Pancreas (tissue), 10 donors: ENCODE measurements at regions not wholly inside any gene's neighbourhood (a gene's known extent, or its start where the extent isn't known, plus 50 kb on each side); places are given as distances from the start of the nearest gene placed in this dataset.

ENCODE experiments used
- ATAC-seq, 4 donors: fragments of 200-7000 bp; cut with Tn5 transposase; one replicate each; pipeline versions ENCODE4 v1.8.0 to v1.9.1; 2020; ENCODE audit warnings: mild to moderate bottlenecking in 4 of 4, moderate library complexity in 4 of 4
- DNase-seq, 6 donors: peaks; one replicate each; pipeline ENCODE4 v3.0.0-alpha.2; 2020
- FAIRE-seq: peaks from 2 replicates; lab custom pipeline; 2012; peaks lifted over from hg19 to GRCh38; lab: Jason Lieb, UNC
- H3K27ac ChIP-seq, 4 donors: fragments of 200-600 bp; sonication (generic); 1 replicate in 3 of 4; 2 replicates in 1 of 4; pipeline versions ENCODE4 v1.5.0 to v1.8.0; 2020
- H3K27me3 ChIP-seq, 4 donors: fragments of 200-600 bp; one replicate each; pipeline ENCODE4 v1.8.0; 2021
- H3K36me3 ChIP-seq, 3 donors: fragments of 200-600 bp; sonication (generic) in 1 of 3; one replicate each; pipeline versions ENCODE4 v1.5.0 to v1.8.0; 2020 to 2021
- H3K4me1 ChIP-seq, 3 donors: fragments of 200-600 bp; one replicate each; pipeline ENCODE4 v1.8.0; 2021
- H3K4me3 ChIP-seq, 4 donors: fragments of 200-600 bp; sonication (generic) in 2 of 4; one replicate each; pipeline versions ENCODE4 v1.5.0 to v1.8.0; 2020 to 2021
- H3K9me3 ChIP-seq, 4 donors: fragments of 200-600 bp; one replicate each; pipeline ENCODE4 v1.8.0; 2021
- WGBS, 2 donors: extraction: QIAGEN DNeasy Blood & Tissue Kit; methylation state at CpG; one replicate each; pipeline ENCODE4 v1.1.7; 2013; 5-methylcytosine and 5-hydroxymethylcytosine counted together
- intact Hi-C, 3 donors: fragments of 100-400 bp; cut with DNase I; formaldehyde crosslinking; loops; one replicate each; pipeline versions ENCODE4 v1.11.1 to v1.14.2; 2022
- TF ChIP-seq, protein P1 (sequence below), 4 donors: fragments of 200-600 bp; sonication (generic) in 3 of 4; IDR thresholded peaks; one replicate each; pipeline versions ENCODE4 v1.5.0 to v1.8.0; 2021; ENCODE audit warnings: antibody characterized with exemption in 4 of 4
- donor health status: healthy with polysubstance abuse.
- donor health status: DM: no; HTN: no; CAD: no; lungs with moderate emphysema.
- donor health status: DM: no; HTN: no; CAD: no.
- donor health status: control.
- donor health status: control.
- donor health status: Bipolar disorder and iron deficiency.
- donor health status: DM: yes; HTN: yes; CAD: no.
- donor health status: DM: no; HTN: no; CAD: no.
- donor health status: DM: no; HTN: no; CAD: no.
- donor health status: DM: yes; HTN: yes; CAD: no.

DNA sequence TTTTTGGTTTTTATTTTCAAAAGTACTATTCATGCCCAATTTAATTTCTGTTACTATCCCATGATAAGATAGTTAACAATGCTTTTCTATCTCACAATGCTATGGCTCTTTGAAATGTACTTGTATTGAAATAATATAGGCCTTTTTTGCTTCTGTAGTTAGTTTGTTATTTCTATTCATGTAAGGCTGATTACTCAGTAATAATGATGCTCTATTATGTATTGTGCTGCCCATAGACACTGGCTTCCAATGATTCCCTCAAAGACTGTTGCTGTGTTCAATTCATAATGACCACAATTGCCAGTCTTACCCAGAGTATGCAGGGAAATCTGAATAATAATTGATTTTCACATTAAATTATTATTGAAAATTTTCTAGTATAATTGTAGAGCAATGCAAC lies 155.5 kb upstream of the POT1 start:
- Histone ChIP-seq H3K27ac (no peak overlapping the region), H3K4me1 (no peaks in the 10 kb centered on the region), H3K4me3 (no peak overlapping the region), H3K27me3 (no peaks in the 10 kb centered on the region), H3K36me3 (no peaks in the 10 kb centered on the region), H3K9me3 (no peaks in the 10 kb centered on the region)
- DNase-seq (no peak), ATAC-seq (no peak), FAIRE-seq (no peak)
- intact Hi-C loops: no loop called here
- TF ChIP-seq, protein P1, sequence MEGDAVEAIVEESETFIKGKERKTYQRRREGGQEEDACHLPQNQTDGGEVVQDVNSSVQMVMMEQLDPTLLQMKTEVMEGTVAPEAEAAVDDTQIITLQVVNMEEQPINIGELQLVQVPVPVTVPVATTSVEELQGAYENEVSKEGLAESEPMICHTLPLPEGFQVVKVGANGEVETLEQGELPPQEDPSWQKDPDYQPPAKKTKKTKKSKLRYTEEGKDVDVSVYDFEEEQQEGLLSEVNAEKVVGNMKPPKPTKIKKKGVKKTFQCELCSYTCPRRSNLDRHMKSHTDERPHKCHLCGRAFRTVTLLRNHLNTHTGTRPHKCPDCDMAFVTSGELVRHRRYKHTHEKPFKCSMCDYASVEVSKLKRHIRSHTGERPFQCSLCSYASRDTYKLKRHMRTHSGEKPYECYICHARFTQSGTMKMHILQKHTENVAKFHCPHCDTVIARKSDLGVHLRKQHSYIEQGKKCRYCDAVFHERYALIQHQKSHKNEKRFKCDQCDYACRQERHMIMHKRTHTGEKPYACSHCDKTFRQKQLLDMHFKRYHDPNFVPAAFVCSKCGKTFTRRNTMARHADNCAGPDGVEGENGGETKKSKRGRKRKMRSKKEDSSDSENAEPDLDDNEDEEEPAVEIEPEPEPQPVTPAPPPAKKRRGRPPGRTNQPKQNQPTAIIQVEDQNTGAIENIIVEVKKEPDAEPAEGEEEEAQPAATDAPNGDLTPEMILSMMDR (IDR thresholded peaks at IDR 0.05): no peak

DNA sequence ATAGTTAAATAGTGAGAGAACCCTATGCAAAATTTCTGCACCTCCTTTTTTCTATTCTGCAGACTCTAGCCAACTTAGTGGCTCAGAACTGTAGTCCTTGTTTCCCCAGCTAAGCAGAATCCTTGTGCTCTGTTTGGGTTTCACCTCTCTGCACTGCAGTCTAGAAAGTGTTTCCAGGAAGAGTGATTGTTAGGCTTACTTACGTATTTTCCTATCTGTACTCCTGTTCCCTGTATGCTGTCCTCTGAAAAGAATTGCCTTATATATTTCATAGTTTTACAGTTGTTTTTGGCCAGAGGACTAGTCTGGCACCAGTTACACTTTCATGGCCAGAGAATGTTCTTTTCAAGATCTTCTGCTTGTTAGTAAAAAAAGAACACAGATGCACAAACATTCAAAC lies 154.6 kb upstream of the POT1 start:
- H3K4me3 ChIP-seq: no peak overlapping the region
- TF ChIP-seq, protein P1 (IDR thresholded peaks at IDR 0.05): no peak
- DNase-seq (no peak), FAIRE-seq (no peak), ATAC-seq (no peak)
- H3K36me3 ChIP-seq: no peaks in the 10 kb centered on the region
- no peaks in the 10 kb centered on the region for H3K27me3 ChIP-seq
- WGBS, 2 donors: 71 to 76% methylated on average over 1 of the region's 1 CpG
- H3K27ac ChIP-seq: no peak overlapping the region
- H3K4me1 ChIP-seq: no peaks in the 10 kb centered on the region
- no peaks in the 10 kb centered on the region for H3K9me3 ChIP-seq
- intact Hi-C loops: no loop called here

DNA sequence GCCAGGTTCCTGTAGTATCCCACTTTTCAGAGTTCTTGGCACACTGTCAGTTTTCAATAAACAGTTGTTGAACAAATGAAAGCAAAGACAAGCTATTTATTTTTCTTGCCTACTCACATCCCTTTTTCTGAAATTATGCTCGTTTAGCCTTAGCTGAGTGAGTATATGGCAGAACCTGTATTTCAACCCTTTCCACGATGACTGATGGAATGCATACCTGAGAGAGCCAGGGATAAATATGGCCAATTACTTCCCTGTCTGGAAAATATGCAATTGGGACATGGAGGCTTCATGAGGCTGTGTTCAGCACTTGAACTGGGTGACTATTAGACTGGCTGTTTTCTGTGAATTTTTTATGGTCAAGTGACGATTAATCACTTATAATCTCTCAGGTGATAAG lies 144.5 kb upstream of the POT1 start:
- DNase-seq: no peak
- no peak for FAIRE-seq

DNA sequence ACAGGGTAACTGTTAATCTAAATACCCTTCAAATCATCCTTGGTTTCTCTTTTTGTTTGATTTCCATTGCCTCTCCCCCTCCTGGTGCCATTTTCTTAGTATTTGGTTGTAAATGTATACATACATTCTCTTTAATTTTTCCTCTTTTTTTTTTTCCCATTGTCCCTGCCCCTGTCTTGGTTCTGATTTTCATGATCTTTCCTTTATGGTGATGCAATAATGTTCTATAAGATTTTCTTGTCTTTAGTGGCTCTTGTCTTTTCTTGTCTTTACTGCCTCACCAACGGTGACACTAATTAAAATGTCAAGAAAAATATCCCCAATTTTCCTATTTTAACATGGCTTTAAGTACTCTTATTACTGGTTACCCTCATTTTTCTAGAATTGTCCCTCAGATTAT lies 135.9 kb upstream of the POT1 start:
- intact Hi-C loops: no loop called here
- Histone ChIP-seq H3K4me1 (no peaks in the 10 kb centered on the region), H3K27ac (no peak overlapping the region), H3K9me3 (no peaks in the 10 kb centered on the region), H3K4me3 (no peak overlapping the region), H3K36me3 (no peaks in the 10 kb centered on the region), H3K27me3 (no peaks in the 10 kb centered on the region)
- FAIRE-seq: no peak
- 83 to 94% methylated on average over 1 of the region's 1 CpG for WGBS, 2 donors
- TF ChIP-seq, protein P1 (IDR thresholded peaks at IDR 0.05): no peak
- no peak for ATAC-seq
- no peak for DNase-seq

More for the DNA sequence above, 144.5 kb upstream of the POT1 start:
- Histone ChIP-seq H3K36me3 (no peaks in the 10 kb centered on the region), H3K27me3 (no peaks in the 10 kb centered on the region), H3K4me1 (no peaks in the 10 kb centered on the region), H3K4me3 (no peak overlapping the region), H3K27ac (no peak overlapping the region), H3K9me3 (no peaks in the 10 kb centered on the region)
- intact Hi-C loops: no loop called here
- ATAC-seq: peak in 2 of 4 donors; percentile 52 to 63
- TF ChIP-seq, protein P1 (IDR thresholded peaks at IDR 0.05): no peak
- 20 to 24% methylated on average over 3 of the region's 3 CpGs for WGBS, 2 donors

DNA sequence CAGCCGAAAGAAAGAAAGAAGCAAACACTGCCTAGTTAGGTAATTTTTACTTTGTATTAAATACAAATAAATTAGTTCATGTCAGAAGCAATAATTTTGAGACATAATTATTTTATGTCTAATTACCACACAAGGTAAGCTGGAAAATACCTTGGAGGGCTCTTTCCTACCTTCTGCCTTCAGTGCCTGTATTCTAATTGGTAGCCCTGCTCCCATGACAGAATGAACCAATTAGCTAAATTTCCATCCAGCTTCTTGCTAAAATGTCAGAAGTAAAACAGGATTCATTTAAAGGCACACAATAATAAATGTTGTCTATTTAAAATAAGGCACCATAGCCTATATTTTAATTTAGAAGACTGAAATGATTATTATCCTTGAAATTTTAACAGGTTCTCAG lies 135.4 kb upstream of the POT1 start:
- no peak for ATAC-seq

More for the DNA sequence above, 135.4 kb upstream of the POT1 start:
- H3K36me3 ChIP-seq: no peaks in the 10 kb centered on the region
- 84 to 90% methylated on average over 1 of the region's 1 CpG for WGBS, 2 donors
- intact Hi-C loops: no loop called here
- FAIRE-seq (no peak), DNase-seq (no peak)
- H3K9me3 ChIP-seq: no peaks in the 10 kb centered on the region
- H3K27me3 ChIP-seq: peaks cover 0 to under 1% (median 0%) of the 10 kb centered on the region in 4 donors
- TF ChIP-seq, protein P1 (IDR thresholded peaks at IDR 0.05): no peak
- no peak overlapping the region for H3K27ac ChIP-seq
- no peak overlapping the region for H3K4me3 ChIP-seq
- peaks cover 0 to 1% (median 0%) of the 10 kb centered on the region in 3 donors for H3K4me1 ChIP-seq
